Non-pigmented ciliary epithelial cell (primary cell): ENCODE measurements at regions not wholly inside any gene's neighbourhood (a gene's known extent, or its start where the extent isn't known, plus 50 kb on each side); places are given as distances from the start of the nearest gene placed in this dataset.

Experiments used
- DNase-seq: peaks from one replicate; pipeline ENCODE4 v3.0.0-alpha.2; 2010; ENCODE audit warnings: low read depth

- peak; percentile 85 for DNase-seq
Observed at GRCh38 chr3:29186982-29187725, 93.7 kb upstream of the RBMS3 start.

- no peak for DNase-seq
Observed at GRCh38 chr3:29189328-29189727, 91.5 kb upstream of the RBMS3 start.

- no peak for DNase-seq
Observed at GRCh38 chr3:29194139-29194538, 86.7 kb upstream of the RBMS3 start.

- no peak for DNase-seq
Observed at GRCh38 chr3:29195056-29195455, 85.8 kb upstream of the RBMS3 start.

DNA sequence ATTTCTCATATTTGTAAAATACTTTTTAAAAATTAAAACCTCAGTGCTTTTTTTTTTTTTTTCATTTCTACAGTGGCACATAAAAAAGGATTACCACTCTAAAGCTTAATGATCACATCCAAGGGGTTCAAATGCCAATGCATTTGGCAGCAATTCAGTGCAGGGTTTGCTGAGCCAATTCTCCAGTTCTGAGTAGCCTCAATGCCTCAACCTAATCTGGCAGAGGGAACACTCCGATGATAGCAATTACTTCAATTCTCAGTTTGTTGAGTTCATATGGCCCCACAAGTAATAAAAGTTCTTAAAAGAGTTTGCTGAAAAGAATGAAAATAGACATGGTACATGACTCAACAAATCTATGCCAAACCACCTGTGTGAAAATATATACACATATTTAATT is 79.3 kb upstream of the RBMS3 start:
- DNase-seq: no peak

GRCh38 chr3:29202378-29202777 is 78.5 kb upstream of the RBMS3 start:
- DNase-seq: no peak

GRCh38 chr3:29203851-29204250 is 77.0 kb upstream of the RBMS3 start:
- DNase-seq: no peak

GRCh38 chr3:29207427-29207826 is 73.4 kb upstream of the RBMS3 start:
- DNase-seq: no peak

- no peak for DNase-seq
Observed at GRCh38 chr3:29212789-29213433, 68.0 kb upstream of the RBMS3 start.

- DNase-seq: no peak
Observed at GRCh38 chr3:29214009-29214658, 66.7 kb upstream of the RBMS3 start.

GRCh38 chr3:29215948-29216347 is 64.9 kb upstream of the RBMS3 start:
- no peak for DNase-seq

- no peak for DNase-seq
Observed at GRCh38 chr3:29226706-29227105, 54.2 kb upstream of the RBMS3 start.

DNA sequence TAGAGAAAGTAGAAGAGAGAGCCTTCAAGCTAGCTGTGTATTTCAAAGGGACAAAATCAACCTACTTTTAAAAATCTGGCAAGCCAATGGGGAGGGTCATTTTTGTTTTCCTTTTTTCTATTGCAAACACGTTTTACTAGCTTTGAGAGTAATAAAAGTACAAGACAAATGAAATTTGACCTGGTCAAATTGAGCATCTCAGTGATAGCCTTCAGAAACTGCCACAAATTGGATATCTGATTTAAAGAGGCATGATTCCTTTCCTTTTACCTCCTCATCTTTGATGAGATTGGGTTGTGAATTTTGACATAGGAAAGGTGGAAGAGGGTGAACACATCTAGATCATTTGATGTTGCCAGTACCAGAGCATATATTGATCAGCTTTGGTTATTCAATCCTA is 53.6 kb upstream of the RBMS3 start:
- DNase-seq: no peak
